HG03469 (cell line): ENCODE measurements at regions not wholly inside any gene's neighbourhood (a gene's known extent, or its start where the extent isn't known, plus 50 kb on each side); places are given as distances from the start of the nearest gene placed in this dataset.

Experiments
- ATAC-seq: cut with Tn5 transposase; IDR thresholded peaks from one replicate; pipeline ENCODE4 v1.9.1; 2021; ENCODE audit warnings: mild to moderate bottlenecking, moderate library complexity, moderate number of reproducible peaks; ENCODE audit not compliant: unreplicated experiment

- no peak for ATAC-seq
Observed at GRCh38 chr5:6177926-6178325, 200.4 kb downstream of the MED10 start.

GRCh38 chr5:6176102-6176693 is 202.1 kb downstream of the MED10 start:
- ATAC-seq: no peak

- no peak for ATAC-seq
Observed at GRCh38 chr5:6175172-6175854, 203.0 kb downstream of the MED10 start.

DNA sequence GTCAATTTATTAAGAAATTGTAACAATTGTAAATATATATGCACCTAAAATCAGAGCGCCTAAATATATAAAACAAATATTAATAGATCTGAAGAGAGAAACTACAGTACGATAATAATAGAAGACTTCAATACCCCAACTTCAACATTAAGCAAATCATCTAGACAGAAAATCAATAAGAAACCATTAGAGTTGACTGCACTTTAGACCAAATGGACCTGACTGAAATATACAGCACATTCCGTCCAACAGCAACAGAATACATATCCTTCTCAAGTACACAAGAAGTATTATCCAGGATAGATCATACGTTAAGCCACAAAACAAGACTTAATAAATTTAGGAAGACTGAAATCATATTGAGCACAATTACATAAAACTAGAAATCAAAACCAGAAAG is 208.7 kb downstream of the MED10 start:
- no peak for ATAC-seq

DNA sequence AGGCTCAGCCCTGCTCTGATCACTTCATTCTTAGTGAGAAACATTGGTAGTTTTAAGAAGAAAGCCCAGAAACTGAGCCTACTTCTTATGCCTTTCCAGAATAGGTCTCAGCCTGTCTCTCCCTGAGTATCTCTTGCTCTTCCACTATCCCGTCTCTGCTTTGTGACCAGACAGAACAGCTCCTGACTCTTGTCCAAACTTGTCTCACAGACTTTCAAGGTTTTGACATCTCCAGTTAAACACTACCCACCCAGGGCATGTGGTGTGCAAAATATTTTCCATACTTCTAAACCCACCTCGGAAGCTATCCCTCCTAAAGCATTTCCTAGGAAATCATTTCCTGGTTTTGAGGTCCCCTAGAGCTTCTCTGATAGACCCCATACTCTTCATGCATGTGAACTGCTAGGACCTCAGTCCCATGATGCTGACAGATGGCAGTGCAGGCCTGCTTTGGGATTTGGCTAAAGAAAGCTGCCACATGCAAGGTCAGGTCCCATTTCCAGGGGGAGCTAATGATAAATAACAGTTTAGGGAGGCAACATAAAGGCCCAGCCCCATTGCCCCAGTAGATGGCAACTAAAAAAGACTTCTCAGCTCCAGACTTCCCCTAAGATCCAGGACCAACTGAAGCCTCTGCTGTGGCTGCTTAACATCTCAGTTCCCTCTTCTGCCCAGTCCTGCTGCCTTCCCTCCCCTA is 211.5 kb downstream of the MED10 start:
- ATAC-seq: no peak

DNA sequence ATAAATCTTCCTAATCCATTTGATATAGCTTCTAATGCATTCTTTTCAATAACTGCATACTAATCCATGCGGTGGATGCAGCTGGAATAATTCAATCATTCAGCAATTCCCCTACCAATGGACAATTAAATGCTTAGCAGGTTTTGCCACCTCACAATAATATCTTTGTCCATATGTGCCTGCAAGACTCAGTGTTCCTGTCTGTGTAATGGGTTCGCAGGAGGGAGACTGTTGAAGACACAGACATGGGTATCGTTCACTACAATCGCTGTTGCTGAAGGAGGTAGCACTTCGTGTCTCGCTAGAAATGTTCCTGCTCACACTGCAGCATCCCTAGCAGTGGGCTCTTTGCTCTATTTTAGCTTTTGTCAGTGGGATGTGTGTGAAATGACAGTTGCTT is 214.4 kb downstream of the MED10 start:
- no peak for ATAC-seq

- ATAC-seq: no peak
Observed at GRCh38 chr5:6162175-6162574, 216.2 kb downstream of the MED10 start.

DNA sequence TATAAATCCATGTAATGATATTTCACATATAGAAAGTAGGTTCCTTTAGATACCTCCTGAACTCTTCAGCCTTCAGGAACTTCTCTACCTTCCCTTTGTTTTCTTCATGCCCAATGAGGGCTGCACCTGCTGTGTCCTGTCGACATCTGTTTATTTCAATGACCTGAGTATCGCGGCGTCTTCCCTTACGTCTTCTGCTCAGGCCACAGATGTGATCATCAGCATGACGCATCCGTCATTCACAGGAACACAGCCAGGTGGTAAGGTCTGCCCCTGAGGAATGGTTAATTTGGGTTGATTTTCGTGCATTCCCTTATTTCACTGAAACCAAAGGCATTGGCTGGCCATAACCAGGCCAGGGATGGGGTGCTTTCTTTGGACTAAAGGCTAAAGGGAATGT is 217.1 kb downstream of the MED10 start:
- no peak for ATAC-seq

DNA sequence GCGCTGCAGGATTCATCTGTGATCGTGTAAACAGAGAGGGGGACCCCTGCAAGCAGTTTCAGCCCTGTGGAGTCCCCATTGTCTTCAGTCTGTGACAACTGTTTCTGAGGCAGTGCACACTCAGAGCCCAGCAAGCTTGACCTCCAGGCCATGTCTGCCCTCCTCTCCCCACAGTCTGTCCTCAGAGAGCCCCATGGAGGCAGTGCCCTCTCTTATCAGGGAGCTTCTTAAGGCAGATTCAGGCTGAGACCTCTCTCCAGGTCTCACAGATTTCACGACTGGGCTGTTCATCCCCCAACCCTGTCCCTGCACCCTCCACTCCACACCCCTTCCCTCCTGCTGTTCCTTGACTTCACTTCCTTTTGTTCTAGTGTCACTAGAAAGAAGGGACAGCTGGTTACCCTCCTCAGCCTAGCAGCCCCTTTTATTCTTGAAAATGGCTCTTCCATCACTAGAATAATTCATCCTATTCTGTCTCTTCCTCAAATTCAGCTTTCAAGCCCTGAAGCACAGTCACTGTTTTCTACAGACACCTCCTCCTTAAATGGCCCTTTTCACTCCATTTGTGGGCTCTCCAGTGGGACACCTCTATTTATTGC is 218.4 kb downstream of the MED10 start:
- no peak for ATAC-seq

DNA sequence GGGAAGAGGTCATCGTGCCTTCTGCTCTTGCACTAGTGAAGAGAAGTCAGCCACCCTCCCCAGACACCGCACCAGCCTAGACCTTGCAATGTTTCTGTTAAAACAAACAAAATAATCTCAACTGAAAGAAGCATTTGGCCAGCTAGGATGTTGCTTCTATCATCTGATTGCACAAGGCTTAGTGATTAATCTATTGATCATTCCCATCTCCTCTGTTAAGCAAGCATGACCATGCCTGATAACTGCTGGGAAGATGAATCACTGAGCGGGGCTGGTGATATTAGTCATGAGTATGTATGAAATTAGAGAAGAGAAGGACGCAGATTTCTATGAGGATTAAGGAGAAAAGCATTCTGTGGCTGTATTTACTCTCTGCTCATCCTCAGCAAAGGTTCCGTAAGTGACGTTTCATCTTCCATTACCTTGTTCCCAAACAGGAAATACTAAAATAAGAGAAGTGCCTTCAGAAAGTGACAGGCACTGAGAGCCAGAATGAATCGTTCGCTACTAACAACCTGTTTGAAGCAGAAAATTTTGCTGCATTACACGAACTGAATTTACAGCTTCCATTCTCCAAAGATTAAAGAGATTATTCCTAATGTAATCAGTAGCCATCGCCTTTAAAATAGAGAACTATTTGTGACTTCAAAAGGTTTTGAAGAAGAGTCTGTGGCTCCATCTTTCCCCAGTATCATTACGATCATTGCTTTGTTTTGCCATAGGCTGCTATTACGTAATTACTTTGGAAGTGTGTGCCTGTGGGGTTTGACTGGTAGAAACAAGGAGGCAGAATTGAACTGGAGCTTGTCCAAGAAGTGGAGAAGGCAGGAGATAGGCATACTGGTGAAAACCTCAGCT is 219.1 kb downstream of the MED10 start:
- no peak for ATAC-seq

GRCh38 chr5:6154216-6154615 is 224.1 kb downstream of the MED10 start:
- no peak for ATAC-seq

- no peak for ATAC-seq
Observed at GRCh38 chr5:6146271-6146670, 232.1 kb downstream of the MED10 start.

- ATAC-seq: no peak
Observed at GRCh38 chr5:6145616-6146237, 232.6 kb downstream of the MED10 start.

GRCh38 chr5:6143523-6143922 is 234.8 kb downstream of the MED10 start:
- ATAC-seq: no peak

GRCh38 chr5:6142353-6142752 is 236.0 kb downstream of the MED10 start:
- ATAC-seq: no peak

DNA sequence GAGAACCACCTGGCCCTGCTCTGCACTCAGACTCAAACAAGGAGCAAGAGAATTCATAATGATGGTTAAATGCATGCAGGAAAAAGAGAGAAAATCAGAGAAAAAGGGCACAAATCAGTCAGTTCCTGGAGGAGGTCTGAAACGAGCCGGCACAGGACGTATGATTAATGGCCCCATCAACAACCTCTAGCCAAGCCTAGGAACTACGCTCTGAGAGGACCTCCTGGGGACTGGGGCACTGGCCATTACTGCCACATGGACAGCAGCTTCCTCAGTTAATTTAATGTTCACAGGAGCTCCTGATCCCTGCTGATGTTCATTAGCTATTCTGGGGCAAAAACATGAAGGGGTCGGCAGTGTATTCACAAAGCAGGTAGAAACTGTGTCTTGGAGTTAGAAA is 238.1 kb downstream of the MED10 start:
- no peak for ATAC-seq

DNA sequence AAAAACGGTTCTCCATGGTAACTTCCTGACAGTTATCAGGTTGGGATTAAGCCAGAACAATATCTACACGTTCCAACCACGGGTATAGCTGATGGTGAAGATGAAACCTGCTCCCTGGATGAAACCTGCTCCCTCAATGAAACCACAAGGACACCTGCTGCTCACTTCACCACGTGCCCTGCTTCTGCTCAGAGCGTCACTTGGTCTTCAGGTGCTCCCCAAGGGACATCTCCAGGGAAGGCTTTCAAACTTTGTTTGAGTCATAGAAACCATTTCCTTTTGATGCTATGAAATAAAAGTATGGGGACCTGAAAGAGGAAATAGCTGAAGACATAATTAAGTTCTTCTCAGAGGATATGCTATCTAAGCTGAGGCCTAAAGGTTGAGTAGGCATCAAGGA is 242.4 kb downstream of the MED10 start:
- ATAC-seq: peak; percentile 78

GRCh38 chr5:6134281-6134680 is 244.1 kb downstream of the MED10 start:
- ATAC-seq: no peak

DNA sequence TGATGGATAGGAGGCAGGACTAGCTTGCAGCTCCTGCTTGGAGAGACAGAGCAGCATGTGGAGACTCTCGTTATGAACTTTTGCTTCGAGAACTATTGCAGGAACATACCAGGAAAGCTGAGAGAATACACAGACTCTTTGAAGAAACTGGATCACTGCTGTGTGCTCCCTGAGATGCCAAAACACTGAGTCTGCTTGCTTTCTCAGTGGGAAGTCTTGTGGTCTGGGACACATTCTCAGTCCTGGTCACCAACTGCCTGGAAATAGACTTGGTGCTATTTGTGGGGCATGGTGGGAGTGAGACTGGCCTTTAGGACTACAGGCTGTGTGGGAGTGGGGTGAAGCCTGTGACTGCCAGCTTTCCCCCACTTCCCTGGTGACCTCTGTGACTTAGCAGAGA is 252.6 kb downstream of the MED10 start:
- no peak for ATAC-seq

DNA sequence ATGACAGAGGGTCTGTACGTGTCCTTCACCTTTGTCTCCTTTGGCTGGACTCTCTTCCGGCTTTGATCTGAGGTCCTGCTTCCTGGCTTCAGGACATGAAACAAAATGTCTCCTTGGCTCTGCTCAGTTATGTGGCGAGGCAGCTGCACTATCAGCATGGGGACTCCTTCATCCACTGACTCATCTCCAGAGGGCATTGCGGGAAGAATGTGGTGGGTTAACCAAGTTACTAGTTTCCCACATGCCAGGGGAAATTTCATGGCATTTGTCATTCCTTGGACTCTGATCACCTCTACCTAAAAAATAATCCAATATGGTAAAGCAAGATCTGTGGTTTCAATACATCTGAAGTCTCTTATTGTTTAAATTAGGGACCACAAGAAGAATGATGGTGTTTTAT is 259.7 kb downstream of the MED10 start:
- no peak for ATAC-seq

- ATAC-seq: no peak
Observed at GRCh38 chr5:6117212-6117611, 261.1 kb downstream of the MED10 start.
